Keratinocyte (primary cell): ENCODE measurements at regions not wholly inside any gene's neighbourhood (a gene's known extent, or its start where the extent isn't known, plus 50 kb on each side); places are given as distances from the start of the nearest gene placed in this dataset.

Experiments
- DNase-seq: peaks from one replicate; pipeline ENCODE4 v3.0.0-alpha.2; 2011; ENCODE audit warnings: low read depth, missing footprints, low spot score
- FAIRE-seq: peaks from 2 replicates; lab custom pipeline; 2011; peaks lifted over from hg19 to GRCh38; lab: Jason Lieb, UNC
- H2AFZ ChIP-seq: 2 replicates; pipeline ENCODE4 v1.6.0; 2012; ENCODE audit warnings: low read length, control low read depth, inconsistent platforms; ENCODE audit not compliant: control insufficient read depth
- H3K27ac ChIP-seq: 2 replicates; pipeline ENCODE4 v1.5.1; 2011; ENCODE audit warnings: low read length; ENCODE audit not compliant: control insufficient read depth, insufficient read depth
- H3K27me3 ChIP-seq: 3 replicates; pipeline ENCODE4 v1.6.0; 2011; ENCODE audit warnings: low read length; ENCODE audit not compliant: control insufficient read depth, insufficient read depth; ENCODE audit errors: extremely low read depth
- H3K36me3 ChIP-seq, 2 experiments: 2 replicates in 1 of 2; 3 replicates in 1 of 2; pipeline ENCODE4 v1.5.1; 2011; ENCODE audit warnings: low read length in 2 of 2, mild to moderate bottlenecking in 1 of 2; ENCODE audit not compliant: control insufficient read depth in 2 of 2, insufficient read depth in 2 of 2; ENCODE audit errors: extremely low read depth in 1 of 2
- H3K4me1 ChIP-seq: 3 replicates; pipeline ENCODE4 v1.5.1; 2011; ENCODE audit warnings: low read length; ENCODE audit not compliant: control insufficient read depth, insufficient read depth; ENCODE audit errors: extremely low read depth
- H3K4me2 ChIP-seq: 3 replicates; pipeline ENCODE4 v1.6.0; 2011; ENCODE audit warnings: low read depth, low read length; ENCODE audit not compliant: control insufficient read depth, insufficient read depth; ENCODE audit errors: extremely low read depth
- H3K4me3 ChIP-seq, 3 experiments: fragments of 200-600 bp in 1 of 3; sonication (generic) in 1 of 3; 2 replicates in 2 of 3; 3 replicates in 1 of 3; pipeline ENCODE4 v1.5.1; 2011 to 2016; ENCODE audit warnings: low read length in 3 of 3, mild to moderate bottlenecking in 3 of 3, control low read depth in 2 of 3, inconsistent platforms in 1 of 3, low read depth in 1 of 3, mixed read lengths in 1 of 3, mixed run types in 1 of 3, moderate library complexity in 1 of 3; ENCODE audit not compliant: control insufficient read depth in 2 of 3, insufficient read depth in 2 of 3; ENCODE audit errors: extremely low read depth in 1 of 3
- H3K79me2 ChIP-seq: 2 replicates; pipeline ENCODE4 v1.6.0; 2012; ENCODE audit warnings: low read length; ENCODE audit not compliant: control insufficient read depth, insufficient read depth
- H3K9ac ChIP-seq: 3 replicates; pipeline ENCODE4 v1.6.0; 2011; ENCODE audit warnings: low read length; ENCODE audit not compliant: control insufficient read depth, insufficient read depth; ENCODE audit errors: extremely low read depth
- H3K9me1 ChIP-seq: 3 replicates; pipeline ENCODE4 v1.6.0; 2011; ENCODE audit warnings: low read length; ENCODE audit not compliant: control insufficient read depth, insufficient read depth; ENCODE audit errors: extremely low read depth
- H3K9me3 ChIP-seq: 2 replicates; pipeline ENCODE4 v1.5.1; 2012; ENCODE audit warnings: low read depth, low read length; ENCODE audit not compliant: control insufficient read depth
- H4K20me1 ChIP-seq: 3 replicates; pipeline ENCODE4 v1.6.0; 2011; ENCODE audit warnings: low read length; ENCODE audit not compliant: control insufficient read depth, insufficient read depth; ENCODE audit errors: extremely low read depth
- EZH2 ChIP-seq: IDR thresholded peaks from one replicate; pipeline ENCODE4 v1.6.1; 2012; ENCODE audit warnings: inconsistent platforms, mild to moderate bottlenecking, low read length, moderate library complexity
- dilution Hi-C: fragments of 300-500 bp; cut with MboI; formaldehyde crosslinking; loops from one replicate; pipeline ENCODE4 v1.7.0; 2020; ENCODE audit warnings: low sequenced_read_pairs; ENCODE audit not compliant: extremely low pct_ligation_motif_present
- TF ChIP-seq, protein P1 (sequence below), 3 experiments: IDR thresholded peaks in 1 of 3; conservative IDR thresholded peaks in 1 of 3; optimal IDR thresholded peaks in 1 of 3; 2 replicates in 2 of 3; 3 replicates in 1 of 3; pipeline versions ENCODE3 to v1.5.1; 2011; ENCODE audit warnings: low read length in 3 of 3, mild to moderate bottlenecking in 3 of 3, moderate library complexity in 2 of 3, control low read depth in 1 of 3, inconsistent platforms in 1 of 3; ENCODE audit not compliant: insufficient read depth in 2 of 3; ENCODE audit errors: extremely low read depth in 1 of 3

DNA sequence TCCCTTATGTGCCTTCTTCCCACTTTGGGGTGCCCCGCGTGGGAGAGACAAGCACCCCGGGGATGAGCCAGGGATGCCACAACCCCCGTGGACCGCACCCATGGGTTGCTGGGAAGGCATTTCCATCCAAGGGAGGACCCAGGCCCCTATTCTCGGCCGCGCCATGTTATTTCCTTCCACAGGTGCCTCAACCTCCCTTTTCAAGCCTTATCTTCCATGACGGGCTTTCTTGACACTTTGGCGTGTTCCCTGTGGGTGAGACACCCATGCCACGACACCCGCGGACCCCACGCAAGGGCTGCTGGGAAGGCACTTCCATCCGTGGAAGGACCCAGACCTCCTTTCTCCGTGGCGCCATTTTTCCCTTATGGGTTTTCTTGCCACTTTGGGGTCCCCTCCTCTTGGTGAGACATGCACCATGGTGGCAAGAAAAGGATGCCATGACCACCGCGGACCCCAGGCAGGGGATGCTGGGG, 269.2 kb downstream of the ALG10 start:
- TF ChIP-seq EZH2 = no peak
- TF ChIP-seq, protein P1, sequence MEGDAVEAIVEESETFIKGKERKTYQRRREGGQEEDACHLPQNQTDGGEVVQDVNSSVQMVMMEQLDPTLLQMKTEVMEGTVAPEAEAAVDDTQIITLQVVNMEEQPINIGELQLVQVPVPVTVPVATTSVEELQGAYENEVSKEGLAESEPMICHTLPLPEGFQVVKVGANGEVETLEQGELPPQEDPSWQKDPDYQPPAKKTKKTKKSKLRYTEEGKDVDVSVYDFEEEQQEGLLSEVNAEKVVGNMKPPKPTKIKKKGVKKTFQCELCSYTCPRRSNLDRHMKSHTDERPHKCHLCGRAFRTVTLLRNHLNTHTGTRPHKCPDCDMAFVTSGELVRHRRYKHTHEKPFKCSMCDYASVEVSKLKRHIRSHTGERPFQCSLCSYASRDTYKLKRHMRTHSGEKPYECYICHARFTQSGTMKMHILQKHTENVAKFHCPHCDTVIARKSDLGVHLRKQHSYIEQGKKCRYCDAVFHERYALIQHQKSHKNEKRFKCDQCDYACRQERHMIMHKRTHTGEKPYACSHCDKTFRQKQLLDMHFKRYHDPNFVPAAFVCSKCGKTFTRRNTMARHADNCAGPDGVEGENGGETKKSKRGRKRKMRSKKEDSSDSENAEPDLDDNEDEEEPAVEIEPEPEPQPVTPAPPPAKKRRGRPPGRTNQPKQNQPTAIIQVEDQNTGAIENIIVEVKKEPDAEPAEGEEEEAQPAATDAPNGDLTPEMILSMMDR (optimal IDR thresholded peaks at IDR 0.05 in 1 of 3, IDR thresholded peaks at IDR 0.05 in 1 of 3, conservative IDR thresholded peaks at IDR 0.05 in 1 of 3; ENCODE audit: extremely low read depth in 1 of 3, insufficient read depth in 2 of 3, low read length in 3 of 3) = no peak
- no peak overlapping the region for H3K4me2 ChIP-seq
- H3K9me1 ChIP-seq = no peaks in the 10 kb centered on the region
- no peak overlapping the region for H3K9ac ChIP-seq
- no peak overlapping the region for H3K27ac ChIP-seq
- H3K4me1 ChIP-seq = no peaks in the 10 kb centered on the region
- no peak overlapping the region for H3K4me3 ChIP-seq
- dilution Hi-C loops = no loop called here
- no peak for FAIRE-seq
- H3K79me2 ChIP-seq = no peaks in the 10 kb centered on the region
- H3K36me3 ChIP-seq = no peaks in the 10 kb centered on the region
- peaks cover 14% of the 10 kb centered on the region for H3K9me3 ChIP-seq
- no peaks in the 10 kb centered on the region for H3K27me3 ChIP-seq
- no peaks in the 10 kb centered on the region for H4K20me1 ChIP-seq
- no peak for DNase-seq
- H2AFZ ChIP-seq = no peak overlapping the region

DNA sequence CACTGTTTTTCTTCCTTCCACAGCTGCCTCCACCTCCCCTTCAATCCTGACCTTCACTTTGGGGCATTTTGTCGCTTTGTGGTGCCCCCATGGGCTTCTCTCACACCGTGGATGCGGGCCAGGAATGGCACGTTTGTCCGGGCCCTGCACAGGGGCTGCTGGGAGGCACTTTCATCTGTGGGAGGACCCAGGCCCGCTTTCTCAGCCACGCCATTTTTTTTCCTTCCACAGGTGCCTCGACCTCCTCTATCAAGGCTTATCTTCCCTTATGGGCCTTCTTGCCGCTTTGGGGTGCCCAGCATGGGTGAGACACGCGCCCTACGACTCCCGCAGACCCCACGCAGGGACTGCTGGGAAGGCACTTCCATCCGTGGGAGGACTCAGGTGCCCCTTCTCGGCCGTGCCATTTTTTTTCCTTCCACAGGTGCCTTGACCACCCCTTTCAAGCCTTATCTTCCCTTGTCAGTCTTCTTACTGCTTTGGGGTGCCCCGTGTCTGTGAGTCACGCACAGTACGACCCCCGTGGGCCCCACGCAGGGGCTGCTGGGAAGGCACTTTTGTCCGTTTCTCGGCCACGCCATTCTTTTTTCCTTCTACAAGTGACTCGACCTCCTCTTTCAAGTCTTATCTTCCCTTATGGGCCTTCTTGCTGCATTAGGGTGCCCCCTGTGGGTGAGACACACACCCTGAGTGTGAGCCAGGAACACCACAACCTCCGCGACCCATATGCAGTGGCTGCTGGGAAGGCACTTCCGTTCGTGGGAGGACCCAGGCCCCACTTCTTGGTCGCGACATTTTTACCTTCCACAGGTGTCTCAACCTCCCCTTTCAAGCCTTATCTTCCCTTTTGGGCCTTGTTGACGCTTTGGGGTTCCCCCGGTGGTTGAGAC, 270.7 kb downstream of the ALG10 start:
- FAIRE-seq = no peak
- Histone ChIP-seq H3K4me1 (no peaks in the 10 kb centered on the region), H3K27me3 (no peaks in the 10 kb centered on the region), H4K20me1 (no peaks in the 10 kb centered on the region), H3K9me1 (no peaks in the 10 kb centered on the region), H3K27ac (no peak overlapping the region), H3K36me3 (no peaks in the 10 kb centered on the region), H3K4me2 (no peak overlapping the region), H2AFZ (no peak overlapping the region), H3K9me3 (peaks cover 13% of the 10 kb centered on the region), H3K79me2 (no peaks in the 10 kb centered on the region), H3K4me3 (no peak overlapping the region), H3K9ac (no peak overlapping the region)
- DNase-seq = no peak
- dilution Hi-C loops = no loop called here
- TF ChIP-seq, protein P1 (optimal IDR thresholded peaks at IDR 0.05 in 1 of 3, IDR thresholded peaks at IDR 0.05 in 1 of 3, conservative IDR thresholded peaks at IDR 0.05 in 1 of 3; ENCODE audit: extremely low read depth in 1 of 3, insufficient read depth in 2 of 3, low read length in 3 of 3) = no peak
- TF ChIP-seq EZH2 = no peak
